ENCODE measurements at regions not wholly inside any gene's neighbourhood (a gene's known extent, or its start where the extent isn't known, plus 50 kb on each side); places are given as distances from the start of the nearest gene placed in this dataset.

GRCh38 chr13:85441975-85442374 is 357.2 kb downstream of the SLITRK6 start:
- H3K9me2 ChIP-seq (ENCODE audit: insufficient read depth): no peaks in the 10 kb centered on the region
- no peaks in the 10 kb centered on the region for H4K20me1 ChIP-seq (ENCODE audit: insufficient read depth)
- no peak overlapping the region for H2AFZ ChIP-seq (ENCODE audit: low read depth, low read length, poor library complexity, severe bottlenecking)
- ChIA-PET POLR2A (no interaction called here), CTCF (no interaction called here), RAD21 (ENCODE audit: low non-redundant PET in 1 of 2, low total read pairs in 2 of 2, uncharacterized antibody in 2 of 2, unreplicated experiment in 2 of 2) (no interaction called here)
- no peak overlapping the region for H3K4me3 ChIP-seq (replicated peaks in 1 of 2; ENCODE audit: low read depth in 1 of 2, low read length in 2 of 2)
- no peaks in the 10 kb centered on the region for H3K27me3 ChIP-seq (ENCODE audit: insufficient read depth, low read length)
- DNase-seq (ENCODE audit: low read depth, low spot score): no peak
- intact Hi-C loops (cut with micrococcal nuclease): no loop called here
- H3K27ac ChIP-seq (ENCODE audit: low read depth, low read length): no peak overlapping the region
- no peak for ATAC-seq
- H3K36me3 ChIP-seq (ENCODE audit: control insufficient read depth in 1 of 2, insufficient read depth in 2 of 2, low read length in 2 of 2): no peaks in the 10 kb centered on the region
- H3K9ac ChIP-seq (ENCODE audit: low read length): no peak overlapping the region
- BruUV-seq (replicated peaks): no TSS peak
- H3K9me3 ChIP-seq (ENCODE audit: control insufficient read depth in 1 of 2, insufficient read depth in 1 of 2, low read depth in 1 of 2, low read length in 2 of 2): no peaks in the 10 kb centered on the region
- no peaks in the 10 kb centered on the region for H3K79me2 ChIP-seq (ENCODE audit: insufficient read depth, low read length)
- no peaks in the 10 kb centered on the region for H3K4me1 ChIP-seq (ENCODE audit: control insufficient read depth in 1 of 2, insufficient read depth in 2 of 2, low read length in 2 of 2)
- H3K4me2 ChIP-seq (ENCODE audit: low read length): no peak overlapping the region
- TF ChIP-seq ELF1 (IDR thresholded peaks at IDR 0.05; ENCODE audit: borderline replicate concordance, low read depth): no peak
- no peak for TF ChIP-seq JUND (IDR thresholded peaks at IDR 0.05)
- TF ChIP-seq SIN3A (IDR thresholded peaks at IDR 0.05; ENCODE audit: low read depth): no peak
- no peak for TF ChIP-seq SRF (IDR thresholded peaks at IDR 0.05; ENCODE audit: low read depth)
- TF ChIP-seq EZH2 (IDR thresholded peaks at IDR 0.05): no peak
- no peak for TF ChIP-seq CTCF (IDR thresholded peaks at IDR 0.05 in 2 of 3, conservative IDR thresholded peaks at IDR 0.05 in 1 of 3; ENCODE audit: borderline replicate concordance in 1 of 3, insufficient read depth in 1 of 3, low read depth in 2 of 3, low read length in 2 of 3)
- TF ChIP-seq CEBPB (IDR thresholded peaks at IDR 0.05; ENCODE audit: low read depth): no peak
- TF ChIP-seq, protein P1, sequence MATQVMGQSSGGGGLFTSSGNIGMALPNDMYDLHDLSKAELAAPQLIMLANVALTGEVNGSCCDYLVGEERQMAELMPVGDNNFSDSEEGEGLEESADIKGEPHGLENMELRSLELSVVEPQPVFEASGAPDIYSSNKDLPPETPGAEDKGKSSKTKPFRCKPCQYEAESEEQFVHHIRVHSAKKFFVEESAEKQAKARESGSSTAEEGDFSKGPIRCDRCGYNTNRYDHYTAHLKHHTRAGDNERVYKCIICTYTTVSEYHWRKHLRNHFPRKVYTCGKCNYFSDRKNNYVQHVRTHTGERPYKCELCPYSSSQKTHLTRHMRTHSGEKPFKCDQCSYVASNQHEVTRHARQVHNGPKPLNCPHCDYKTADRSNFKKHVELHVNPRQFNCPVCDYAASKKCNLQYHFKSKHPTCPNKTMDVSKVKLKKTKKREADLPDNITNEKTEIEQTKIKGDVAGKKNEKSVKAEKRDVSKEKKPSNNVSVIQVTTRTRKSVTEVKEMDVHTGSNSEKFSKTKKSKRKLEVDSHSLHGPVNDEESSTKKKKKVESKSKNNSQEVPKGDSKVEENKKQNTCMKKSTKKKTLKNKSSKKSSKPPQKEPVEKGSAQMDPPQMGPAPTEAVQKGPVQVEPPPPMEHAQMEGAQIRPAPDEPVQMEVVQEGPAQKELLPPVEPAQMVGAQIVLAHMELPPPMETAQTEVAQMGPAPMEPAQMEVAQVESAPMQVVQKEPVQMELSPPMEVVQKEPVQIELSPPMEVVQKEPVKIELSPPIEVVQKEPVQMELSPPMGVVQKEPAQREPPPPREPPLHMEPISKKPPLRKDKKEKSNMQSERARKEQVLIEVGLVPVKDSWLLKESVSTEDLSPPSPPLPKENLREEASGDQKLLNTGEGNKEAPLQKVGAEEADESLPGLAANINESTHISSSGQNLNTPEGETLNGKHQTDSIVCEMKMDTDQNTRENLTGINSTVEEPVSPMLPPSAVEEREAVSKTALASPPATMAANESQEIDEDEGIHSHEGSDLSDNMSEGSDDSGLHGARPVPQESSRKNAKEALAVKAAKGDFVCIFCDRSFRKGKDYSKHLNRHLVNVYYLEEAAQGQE (IDR thresholded peaks at IDR 0.05; ENCODE audit: low read depth): no peak
- TF ChIP-seq FOSL1 (IDR thresholded peaks at IDR 0.05; ENCODE audit: low read depth): no peak
- TF ChIP-seq TCF7L2 (IDR thresholded peaks at IDR 0.05; ENCODE audit: borderline replicate concordance, extremely low read depth, insufficient read depth, insufficient read length): no peak
- TF ChIP-seq YY1 (IDR thresholded peaks at IDR 0.05; ENCODE audit: extremely low read depth, insufficient replicate concordance, low read depth, low read length): no peak
- TF ChIP-seq POLR2A (IDR thresholded peaks at IDR 0.05; ENCODE audit: borderline replicate concordance, extremely low read depth, insufficient read depth, insufficient read length): no peak
- TF ChIP-seq ZNF274 (IDR thresholded peaks at IDR 0.05; ENCODE audit: low read depth, low read length): no peak

All from HCT116 (cell line).